ENCODE measurements at regions not wholly inside any gene's neighbourhood (a gene's known extent, or its start where the extent isn't known, plus 50 kb on each side); places are given as distances from the start of the nearest gene placed in this dataset.
"Not testable (repeated sequence)": the region's sequence is repeated elsewhere in the genome, so short reads cannot be mapped to it uniquely, and the experiment has no call there.

GRCh38 chr4:54403700-54404453 lies 174.8 kb downstream of the PDGFRA start:
- DNase-seq, result no peak

- DNase-seq, result not testable (repeated sequence)
Observed at GRCh38 chr4:54409270-54409817, 180.3 kb downstream of the PDGFRA start.

DNA sequence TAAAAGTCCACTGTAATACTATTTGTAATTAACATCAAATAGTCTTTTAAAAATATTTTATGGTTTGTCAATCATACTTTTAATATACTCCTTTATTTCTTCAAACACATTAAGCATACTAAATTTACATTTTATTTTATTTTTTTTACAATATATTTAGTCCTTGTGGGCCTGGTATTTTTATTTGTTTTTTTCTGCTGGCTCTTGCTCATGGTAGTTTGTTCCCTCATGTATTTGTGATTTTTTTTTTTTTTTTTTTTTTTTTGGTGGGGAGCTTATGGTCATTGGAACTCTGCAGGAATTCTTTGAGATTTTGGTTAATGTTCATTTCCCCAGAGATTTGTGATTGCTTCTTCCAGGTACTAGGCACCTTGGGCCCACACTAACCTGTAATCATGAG lies 185.5 kb downstream of the PDGFRA start:
- no peak for DNase-seq

DNA sequence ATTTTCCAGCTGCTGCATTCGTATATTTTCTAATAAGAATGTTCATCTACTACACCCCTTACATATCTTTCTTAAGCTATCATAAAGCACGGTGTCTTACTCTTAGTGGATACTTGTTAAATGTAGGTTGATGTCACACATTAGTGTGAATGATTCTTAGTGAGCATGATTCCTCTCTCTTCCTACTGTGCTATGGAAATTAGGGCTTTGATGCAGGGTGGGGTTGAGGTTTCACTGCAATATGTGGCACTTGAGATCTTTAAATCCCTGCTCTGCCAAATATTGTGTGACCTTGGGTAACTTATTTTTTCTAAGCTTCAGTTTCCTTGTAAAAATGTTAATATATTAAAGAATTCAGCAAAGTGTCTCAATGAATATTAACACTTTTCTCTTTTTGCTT lies 188.4 kb downstream of the PDGFRA start:
- no peak for DNase-seq

GRCh38 chr4:54418468-54418867 lies 189.4 kb downstream of the PDGFRA start:
- no peak for DNase-seq

- DNase-seq, result no peak
Observed at GRCh38 chr4:54423066-54423465, 194.0 kb downstream of the PDGFRA start.

- DNase-seq, result no peak
Observed at GRCh38 chr4:54427826-54428225, 198.7 kb downstream of the PDGFRA start.

- no peak for DNase-seq
Observed at GRCh38 chr4:54428940-54429339, 199.8 kb downstream of the PDGFRA start.

DNA sequence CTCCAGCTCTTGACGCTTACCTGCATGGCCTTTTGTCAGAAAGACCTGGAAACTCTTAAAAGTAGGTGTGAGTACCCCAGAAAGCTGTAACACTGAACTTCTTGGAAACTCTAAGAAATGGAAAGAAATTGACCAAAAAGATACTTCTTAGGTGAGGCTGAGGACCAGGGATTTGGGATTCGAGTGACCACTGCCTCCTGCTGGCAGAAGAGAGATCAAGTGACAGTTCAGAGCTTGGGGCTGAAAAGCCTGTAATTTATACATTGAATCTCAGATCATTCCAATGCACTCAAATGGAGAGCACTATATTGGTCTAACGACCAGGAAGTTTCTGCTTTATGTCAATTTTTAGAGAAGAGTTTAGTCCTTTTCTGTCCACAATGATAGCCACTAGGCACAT lies 204.6 kb downstream of the PDGFRA start:
- DNase-seq, result no peak

- DNase-seq, result no peak
Observed at GRCh38 chr4:54439831-54440243, 210.7 kb downstream of the PDGFRA start.

GRCh38 chr4:54440394-54441136 lies 211.5 kb downstream of the PDGFRA start:
- DNase-seq, result no peak

DNA sequence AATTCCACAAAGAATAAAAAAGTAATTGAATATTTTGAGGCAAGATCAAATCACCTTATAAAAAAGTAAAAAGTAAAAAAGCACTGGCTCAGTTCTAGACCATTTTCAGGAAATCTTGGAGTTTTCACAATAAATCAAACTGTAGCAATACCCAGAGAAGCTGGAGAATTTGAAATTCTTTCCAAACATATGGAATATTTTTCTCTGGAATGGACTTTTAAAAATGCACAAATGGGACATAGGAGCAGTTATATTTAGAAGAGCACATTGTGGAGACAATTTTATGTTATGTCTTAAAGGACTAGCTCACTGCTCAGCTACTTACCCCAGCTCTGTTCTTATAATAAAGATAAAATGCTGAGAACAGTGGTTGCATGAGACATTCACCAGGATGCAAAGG lies 211.9 kb upstream of the KIT start:
- DNase-seq, result no peak

DNA sequence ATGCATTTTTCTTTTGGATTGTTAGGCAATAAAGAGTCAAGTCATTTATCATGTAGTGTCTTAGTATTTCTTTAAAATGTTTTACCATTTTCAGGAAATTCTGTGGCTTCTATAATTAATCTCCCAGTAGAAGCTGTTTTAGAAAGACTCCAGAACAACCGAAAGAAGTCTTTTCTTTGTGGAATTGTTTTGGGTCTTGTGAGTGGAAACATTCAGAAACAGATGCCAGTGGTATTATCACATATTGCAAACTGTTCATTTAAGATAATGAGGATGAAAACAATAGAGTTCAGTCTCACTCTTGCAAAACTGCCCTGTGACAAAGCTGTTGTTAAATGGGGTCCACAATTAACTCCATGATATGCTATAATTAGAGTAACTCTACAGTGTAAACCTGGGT lies 211.2 kb upstream of the KIT start:
- no peak for DNase-seq

DNA sequence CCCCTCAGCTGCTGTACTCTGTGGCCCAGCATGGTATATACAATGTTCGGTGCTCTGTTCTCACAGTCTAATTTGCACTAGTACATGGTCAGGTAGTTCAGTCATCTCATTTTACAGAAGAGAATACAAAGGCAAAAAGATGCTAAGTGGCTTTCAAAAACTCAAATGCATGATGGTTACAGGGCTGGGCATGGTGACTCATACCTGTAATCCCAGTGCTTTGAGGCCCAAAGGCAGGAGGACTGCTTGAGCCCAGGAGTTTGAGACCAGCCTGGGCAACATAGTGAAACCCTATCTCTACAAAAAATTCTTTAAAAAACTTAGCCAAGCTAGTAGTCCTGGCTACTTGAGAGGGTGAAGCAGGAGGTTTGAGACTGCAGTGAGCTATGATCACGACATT lies 210.5 kb upstream of the KIT start:
- no peak for DNase-seq

DNA sequence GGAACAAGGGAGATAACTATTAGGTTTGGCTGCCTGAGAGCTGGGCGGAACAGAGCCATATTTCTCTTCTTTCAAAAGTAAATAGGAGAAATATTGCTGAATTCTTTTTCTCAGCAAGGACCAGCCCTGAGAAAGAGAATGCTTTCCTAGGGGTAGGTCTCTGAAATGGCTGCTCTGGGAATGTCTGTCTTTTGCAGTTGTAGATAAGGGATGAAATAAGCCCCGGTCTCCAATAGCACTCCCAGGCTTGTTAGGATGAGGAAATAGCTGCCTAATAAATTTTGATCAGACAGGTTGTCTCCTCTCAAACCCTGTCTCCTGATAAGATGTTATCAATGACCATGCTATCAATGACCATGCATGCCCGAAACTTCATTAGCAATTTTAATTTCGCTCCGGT lies 207.8 kb upstream of the KIT start:
- DNase-seq, result no peak

DNA sequence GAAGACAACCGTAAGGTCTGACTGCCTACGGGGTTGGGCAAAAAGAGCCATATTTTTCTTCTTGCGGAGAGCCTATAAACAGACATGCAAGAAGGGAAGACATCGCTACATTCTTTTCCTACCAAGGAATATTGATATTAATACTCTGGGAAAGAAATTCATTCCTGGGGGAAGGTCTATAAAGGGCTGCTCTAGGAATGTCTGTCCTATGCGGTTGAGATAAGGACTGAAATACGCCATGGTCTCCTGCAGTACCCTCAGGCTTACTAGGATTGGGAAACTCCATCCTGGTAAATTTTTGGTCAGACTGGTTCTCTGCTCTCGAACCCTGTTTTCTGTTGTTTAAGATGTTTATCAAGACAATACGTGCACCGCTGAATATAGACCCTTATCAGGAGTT lies 190.8 kb upstream of the KIT start:
- not testable (repeated sequence) for DNase-seq

DNA sequence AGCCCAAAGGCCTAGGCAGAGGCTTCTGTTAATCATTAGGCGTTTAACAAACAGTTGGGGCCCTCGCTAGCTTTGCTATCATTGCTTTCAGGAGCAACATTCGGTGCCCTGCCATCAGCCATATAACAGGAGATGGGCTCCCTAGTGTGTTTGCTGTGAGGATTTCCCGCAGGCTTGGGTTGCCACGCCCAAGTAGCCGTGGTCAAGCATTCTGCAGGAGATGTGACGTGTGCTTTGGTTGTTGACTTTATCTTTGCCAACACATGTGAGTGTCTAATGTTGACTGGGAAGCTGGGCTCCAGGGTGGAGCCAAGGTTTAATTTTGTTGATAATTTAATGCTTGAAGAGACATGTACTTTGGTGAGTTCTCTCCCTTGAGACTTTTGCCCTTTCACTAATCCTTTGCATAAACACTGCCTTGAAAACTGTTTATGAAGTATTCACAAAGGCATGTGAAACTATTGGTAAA lies 184.6 kb upstream of the KIT start:
- DNase-seq, result no peak

- no peak for DNase-seq
Observed at GRCh38 chr4:54473798-54474197, 184.0 kb upstream of the KIT start.

DNA sequence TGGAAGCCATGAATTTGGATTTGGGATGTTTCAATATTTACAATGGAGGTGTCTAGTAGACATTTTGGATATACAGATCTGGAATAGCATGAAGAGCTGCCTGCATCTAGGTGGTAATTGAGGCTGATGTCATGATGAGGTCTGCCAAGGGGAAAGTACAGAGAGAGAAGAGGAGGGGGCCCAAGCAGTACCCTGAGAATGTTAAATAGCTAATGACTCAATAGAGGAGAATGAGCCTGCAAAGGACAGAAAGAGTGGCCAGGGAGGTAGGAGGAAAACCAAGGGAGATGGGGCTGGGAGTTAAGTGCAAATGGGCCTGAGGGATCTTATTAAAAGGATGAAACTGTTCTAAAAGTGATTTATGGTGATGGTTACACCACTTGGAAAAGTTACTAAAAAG lies 182.2 kb upstream of the KIT start:
- DNase-seq, result no peak

GRCh38 chr4:54482529-54483200 lies 175.1 kb upstream of the KIT start:
- no peak for DNase-seq

- DNase-seq, result no peak
Observed at GRCh38 chr4:54484383-54484782, 173.4 kb upstream of the KIT start.

GRCh38 chr4:54487491-54487890 lies 170.3 kb upstream of the KIT start:
- no peak for DNase-seq

DNA sequence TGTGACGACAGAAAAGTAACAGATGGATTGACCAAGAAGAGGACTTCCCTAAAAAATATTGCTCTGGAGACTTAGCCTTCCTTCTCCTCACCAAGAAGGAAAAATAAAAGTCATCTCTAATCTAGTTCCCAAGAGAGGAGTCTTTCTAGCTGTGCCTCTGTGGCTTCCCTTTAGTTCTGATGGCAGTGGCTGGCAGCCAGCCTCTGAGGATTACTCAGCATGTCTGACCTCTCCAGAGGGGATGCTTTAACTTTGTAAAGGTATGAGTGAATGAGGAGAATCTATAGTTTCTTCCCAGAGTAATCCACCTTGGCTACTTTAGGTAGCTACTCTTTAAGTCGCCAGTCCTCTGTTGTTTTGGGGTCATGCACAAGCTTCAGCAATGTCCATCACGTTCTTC lies 163.9 kb upstream of the KIT start:
- DNase-seq, result no peak

Measured in renal pelvis (tissue), 1 donor.